Endothelial cell of umbilical vein (primary cell): ENCODE measurements at regions not wholly inside any gene's neighbourhood (a gene's known extent, or its start where the extent isn't known, plus 50 kb on each side); places are given as distances from the start of the nearest gene placed in this dataset.

Source experiments
- BruUV-seq: library from RNA; stranded (reverse); fragments of 400-500 nt; replicated peaks from 2 replicates; lab custom pipeline; 2021; lab: Mats Ljungman, UMichigan
- CTCF ChIA-PET: fragments of 300-600, 350-600 bp; sonication (Branson Sonifier 250); formaldehyde crosslinking; loops from one replicate; lab custom pipeline; 2021; ENCODE audit warnings: antibody characterized with exemption, inconsistent platforms; lab: Charles Lee
- POLR2A ChIA-PET: fragments of 300-600, 350-600 bp; sonication (Branson Sonifier 250); formaldehyde crosslinking; loops from one replicate; lab custom pipeline; 2021; ENCODE audit warnings: antibody characterized with exemption, inconsistent platforms; lab: Charles Lee
- DNase-seq: peaks from one replicate; pipeline ENCODE4 v3.0.0-alpha.2; 2011; ENCODE audit warnings: low read depth, low spot score
- FAIRE-seq: peaks from 2 replicates; lab custom pipeline; 2011; peaks lifted over from hg19 to GRCh38; lab: Jason Lieb, UNC
- H2AFZ ChIP-seq: 2 replicates; pipeline ENCODE4 v1.6.0; 2012; ENCODE audit warnings: low read depth, low read length, control low read depth, inconsistent platforms
- H3K27ac ChIP-seq: 2 replicates; pipeline ENCODE4 v1.5.1; 2011; ENCODE audit warnings: low read depth, mild to moderate bottlenecking, control low read depth, low read length, moderate library complexity; ENCODE audit not compliant: insufficient read depth
- H3K27me3 ChIP-seq, 2 experiments: 2 replicates each; pipeline versions ENCODE4 v1.6.0 to v1.6.1; 2011; ENCODE audit warnings: low read length in 2 of 2, mixed read lengths in 1 of 2; ENCODE audit not compliant: control insufficient read depth in 2 of 2, insufficient read depth in 2 of 2
- H3K36me3 ChIP-seq, 2 experiments: 2 replicates in 1 of 2; 3 replicates in 1 of 2; pipeline ENCODE4 v1.5.1; 2011; ENCODE audit warnings: low read length in 2 of 2, mild to moderate bottlenecking in 1 of 2, moderate library complexity in 1 of 2; ENCODE audit not compliant: control insufficient read depth in 2 of 2, insufficient read depth in 2 of 2; ENCODE audit errors: extremely low read depth in 1 of 2
- H3K4me1 ChIP-seq: 3 replicates; pipeline ENCODE4 v1.5.1; 2011; ENCODE audit warnings: mild to moderate bottlenecking, low read length; ENCODE audit not compliant: control insufficient read depth, insufficient read depth; ENCODE audit errors: extremely low read depth
- H3K4me2 ChIP-seq: 2 replicates; pipeline ENCODE4 v1.6.1; 2011; ENCODE audit warnings: low read length, control low read depth, mixed read lengths; ENCODE audit not compliant: insufficient read depth
- H3K4me3 ChIP-seq, 3 experiments: fragments of 200-600 bp in 1 of 3; sonication (generic), shearing (Covaris generic) in 1 of 3; replicated peaks in 1 of 3; 2 replicates each; pipeline ENCODE4 v1.5.1; 2011 to 2016; ENCODE audit warnings: control low read depth in 3 of 3, low read length in 3 of 3, mild to moderate bottlenecking in 2 of 3, inconsistent platforms in 1 of 3, low read depth in 1 of 3, moderate library complexity in 1 of 3; ENCODE audit not compliant: insufficient read depth in 1 of 3
- H3K79me2 ChIP-seq: 2 replicates; pipeline ENCODE4 v1.6.0; 2012; ENCODE audit warnings: low read length, inconsistent platforms; ENCODE audit not compliant: control insufficient read depth, insufficient read depth
- H3K9ac ChIP-seq: replicated peaks from 2 replicates; pipeline ENCODE3; 2011; ENCODE audit warnings: low read length, control low read depth; ENCODE audit not compliant: insufficient read depth; ENCODE audit errors: extremely low read depth
- H3K9me1 ChIP-seq: replicated peaks from 3 replicates; pipeline ENCODE4 v1.6.0; 2011; ENCODE audit warnings: mild to moderate bottlenecking, low read length; ENCODE audit not compliant: control insufficient read depth, insufficient read depth; ENCODE audit errors: extremely low read depth
- H3K9me3 ChIP-seq: replicated peaks from 2 replicates; pipeline ENCODE4 v1.5.1; 2012; ENCODE audit warnings: low read length, inconsistent platforms; ENCODE audit not compliant: control insufficient read depth, insufficient read depth
- H4K20me1 ChIP-seq: replicated peaks from 2 replicates; pipeline ENCODE3; 2011; ENCODE audit warnings: mild to moderate bottlenecking, low read length; ENCODE audit not compliant: control insufficient read depth, insufficient read depth; ENCODE audit errors: extremely low read depth
- CTCF ChIP-seq, 2 donors: IDR thresholded peaks; 1 replicate in 1 of 2; 2 replicates in 1 of 2; pipeline ENCODE4 v1.5.1; 2011; ENCODE audit warnings: low read length in 2 of 2, mild to moderate bottlenecking in 2 of 2, moderate library complexity in 2 of 2, control low read depth in 1 of 2, inconsistent platforms in 1 of 2, low read depth in 1 of 2; ENCODE audit not compliant: insufficient read depth in 1 of 2; ENCODE audit errors: extremely low read depth in 1 of 2
- FOS ChIP-seq: IDR thresholded peaks from 2 replicates; pipeline ENCODE4 v1.6.1; 2011; ENCODE audit warnings: mild to moderate bottlenecking, low read length, moderate library complexity, borderline replicate concordance; ENCODE audit not compliant: insufficient read depth
- JUN ChIP-seq: IDR thresholded peaks from 2 replicates; pipeline ENCODE4 v1.6.1; 2011; ENCODE audit warnings: borderline replicate concordance, low read depth; ENCODE audit not compliant: insufficient read length, insufficient read depth
- MYC ChIP-seq: IDR thresholded peaks from one replicate; pipeline ENCODE4 v1.6.1; 2011; ENCODE audit warnings: mild to moderate bottlenecking, low read depth, low read length
- POLR2A ChIP-seq: IDR thresholded peaks from 2 replicates; pipeline ENCODE4 v1.6.1; 2012; ENCODE audit warnings: low read depth, mild to moderate bottlenecking, control low read depth, low read length
- dilution Hi-C: fragments of 300-500 bp; cut with MboI; formaldehyde crosslinking; loops from one replicate; pipeline ENCODE4 v1.15.0; 2019; ENCODE audit warnings: low sequenced_read_pairs; ENCODE audit not compliant: extremely low pct_ligation_motif_present
- intact Hi-C: fragments of 100-400 bp; cut with micrococcal nuclease; formaldehyde crosslinking; loops from one replicate; pipeline ENCODE4 v1.10.0; 2022

- DNase-seq, result peak; percentile 18
- intact Hi-C loops, result no loop called here
- Histone ChIP-seq H3K9me3 (no peaks in the 10 kb centered on the region), H3K4me2 (peak overlapping the region; percentile 72), H2AFZ (peak overlapping the region; percentile 87), H3K79me2 (no peaks in the 10 kb centered on the region), H3K27ac (no peak overlapping the region), H3K9me1 (no peaks in the 10 kb centered on the region), H3K27me3 (no peaks in the 10 kb centered on the region), H3K9ac (no peak overlapping the region), H3K4me1 (peaks cover 2% of the 10 kb centered on the region), H3K36me3 (no peaks in the 10 kb centered on the region), H4K20me1 (no peaks in the 10 kb centered on the region), H3K4me3 (no peak overlapping the region)
- ChIA-PET CTCF (interaction anchor here (1.1 to 1.3 kb wide), 3 partner anchors 21 to 103 kb away, joined by 3 to 9 read pairs (median 4); no protein-coding TSS in a partner anchor), POLR2A (no interaction called here)
- FAIRE-seq, result no peak
- dilution Hi-C loops, result no loop called here
- no TSS peak for BruUV-seq
- TF ChIP-seq CTCF (IDR thresholded peaks at IDR 0.05; ENCODE audit: extremely low read depth in 1 of 2, insufficient read depth in 1 of 2, low read depth in 1 of 2, low read length in 2 of 2) (peak in 1 of 2 donors; percentile 8), FOS (no peak)
These were observed 188.9 kb upstream of the RPS23 start for GRCh38 chr5:82466986-82467561.

DNA sequence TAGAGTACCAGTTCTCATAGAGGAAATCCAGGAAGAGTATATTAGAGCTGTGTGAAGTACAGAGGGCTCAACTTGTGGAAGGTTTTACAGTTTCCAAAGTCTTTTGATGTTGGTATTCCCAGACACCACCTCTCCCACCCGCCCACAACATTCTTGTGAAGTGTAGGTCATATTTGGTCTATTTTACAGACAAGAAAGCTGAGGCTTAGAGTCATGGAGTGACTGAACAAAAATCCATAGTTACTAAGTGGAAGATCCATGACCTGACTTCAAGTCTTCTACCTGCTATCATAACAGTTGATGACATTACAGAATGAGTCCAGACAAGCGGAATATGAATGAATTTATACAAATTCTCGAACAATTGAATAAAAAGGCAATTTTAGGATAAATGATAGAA lies 187.1 kb upstream of the RPS23 start:
- H3K4me1 ChIP-seq, result peaks cover 2% of the 10 kb centered on the region
- no peak overlapping the region for H2AFZ ChIP-seq
- ChIA-PET CTCF (no interaction called here), POLR2A (no interaction called here)
- no peak overlapping the region for H3K27ac ChIP-seq
- no peaks in the 10 kb centered on the region for H3K79me2 ChIP-seq
- no peaks in the 10 kb centered on the region for H3K9me3 ChIP-seq
- no peaks in the 10 kb centered on the region for H4K20me1 ChIP-seq
- no peak overlapping the region for H3K4me3 ChIP-seq
- DNase-seq (no peak), FAIRE-seq (no peak)
- no peaks in the 10 kb centered on the region for H3K27me3 ChIP-seq
- no peaks in the 10 kb centered on the region for H3K36me3 ChIP-seq
- dilution Hi-C loops, result no loop called here
- no peaks in the 10 kb centered on the region for H3K9me1 ChIP-seq
- no peak overlapping the region for H3K9ac ChIP-seq
- TF ChIP-seq CTCF (IDR thresholded peaks at IDR 0.05; ENCODE audit: extremely low read depth in 1 of 2, insufficient read depth in 1 of 2, low read depth in 1 of 2, low read length in 2 of 2) (no peak), MYC (no peak), POLR2A (no peak), JUN (no peak)
- no peak overlapping the region for H3K4me2 ChIP-seq
- no TSS peak for BruUV-seq
- intact Hi-C loops, result no loop called here
